K562 (cell line): ENCODE measurements at regions not wholly inside any gene's neighbourhood (a gene's known extent, or its start where the extent isn't known, plus 50 kb on each side); places are given as distances from the start of the nearest gene placed in this dataset.

Source experiments
- ATAC-seq: fragments of 200-7000 bp; cut with Tn5 transposase; 3 replicates; pipeline ENCODE4 v1.9.1; 2020; ENCODE audit warnings: moderate library complexity
- BruUV-seq: library from RNA; stranded (reverse); fragments of 400-500 nt; replicated peaks from 2 replicates; lab custom pipeline; 2021; lab: Mats Ljungman, UMichigan
- CTCF ChIA-PET: fragments of 300-600 bp; formaldehyde crosslinking; extraction: SDS; loops from one replicate; lab custom pipeline; 2021; ENCODE audit warnings: low intra/inter-chr PET ratio; lab: Yijun Ruan, JAX
- POLR2A ChIA-PET: fragments of 300-600, 350-650 bp; sonication (Branson Sonifier 250); formaldehyde crosslinking; extraction: SDS; loops from one replicate; lab custom pipeline; 2021; ENCODE audit warnings: antibody characterized with exemption, inconsistent platforms; lab: Yijun Ruan, JAX
- DNase-seq, 4 experiments: peaks; one replicate each; pipeline versions ENCODE4 v3.0.0 to v3.0.0-alpha.2; 2011 to 2018; ENCODE audit warnings: low spot score in 3 of 4, mixed read lengths in 3 of 4; ENCODE audit errors: extremely low read depth in 1 of 4
- FAIRE-seq: peaks from 2 replicates; lab custom pipeline; 2011; peaks lifted over from hg19 to GRCh38; lab: Jason Lieb, UNC
- H2AFZ ChIP-seq: 2 replicates; pipeline ENCODE4 v1.6.0; 2011; ENCODE audit warnings: low read depth, low read length, control low read depth, inconsistent platforms
- H3K27ac ChIP-seq: fragments of 200-600 bp; 3 replicates; pipeline ENCODE4 v1.8.0; 2011; ENCODE audit warnings: low read depth, mild to moderate bottlenecking, control low read depth, inconsistent platforms, low read length, moderate library complexity, mixed read lengths; ENCODE audit errors: extremely low read depth
- H3K27me3 ChIP-seq, 2 experiments: fragments of 300-600 bp in 1 of 2; 2 replicates in 1 of 2; 3 replicates in 1 of 2; pipeline versions ENCODE4 v1.6.0 to v1.8.0; 2011; ENCODE audit warnings: inconsistent platforms in 2 of 2, low read length in 2 of 2, mild to moderate bottlenecking in 1 of 2, mixed read lengths in 1 of 2, moderate library complexity in 1 of 2; ENCODE audit not compliant: control insufficient read depth in 2 of 2, insufficient read depth in 2 of 2
- H3K36me3 ChIP-seq: fragments of 300-600 bp; 3 replicates; pipeline ENCODE4 v1.8.0; 2011; ENCODE audit warnings: mild to moderate bottlenecking, low read length, inconsistent platforms; ENCODE audit not compliant: control insufficient read depth, insufficient read depth
- H3K4me1 ChIP-seq, 2 experiments: fragments of 200-600 bp in 1 of 2; replicated peaks in 1 of 2; 2 replicates in 1 of 2; 3 replicates in 1 of 2; pipeline versions ENCODE4 v1.5.1 to v1.8.0; 2011; ENCODE audit warnings: inconsistent platforms in 2 of 2, low read length in 2 of 2, mild to moderate bottlenecking in 1 of 2, mixed read lengths in 1 of 2, moderate library complexity in 1 of 2; ENCODE audit not compliant: control insufficient read depth in 2 of 2, insufficient read depth in 2 of 2
- H3K4me2 ChIP-seq: 2 replicates; pipeline ENCODE4 v1.6.1; 2011; ENCODE audit warnings: low read length, control low read depth, inconsistent platforms, mixed read lengths; ENCODE audit not compliant: insufficient read depth
- H3K4me3 ChIP-seq: fragments of 200-600 bp; sonication (generic), shearing (Covaris generic); 2 replicates; pipeline ENCODE4 v1.5.1; 2016; ENCODE audit warnings: control low read depth, inconsistent platforms
- H3K79me2 ChIP-seq: fragments of 200-600 bp; 3 replicates; pipeline ENCODE4 v1.8.0; 2011; ENCODE audit warnings: low read length, inconsistent platforms; ENCODE audit not compliant: control insufficient read depth, insufficient read depth
- H3K9ac ChIP-seq, 2 experiments: 2 replicates each; pipeline versions ENCODE4 v1.6.0 to v1.6.1; 2011; ENCODE audit warnings: low read depth in 2 of 2, low read length in 2 of 2, control low read depth in 1 of 2, inconsistent platforms in 1 of 2, mild to moderate bottlenecking in 1 of 2, mixed read lengths in 1 of 2; ENCODE audit not compliant: insufficient read depth in 1 of 2
- H3K9me1 ChIP-seq: one replicate; pipeline ENCODE4 v1.6.0; 2011; ENCODE audit warnings: inconsistent platforms, mild to moderate bottlenecking, low read length, moderate library complexity; ENCODE audit not compliant: control insufficient read depth, insufficient read depth
- H3K9me3 ChIP-seq: replicated peaks from 2 replicates; pipeline ENCODE4 v1.5.1; 2011; ENCODE audit warnings: low read depth, low read length, inconsistent platforms; ENCODE audit not compliant: control insufficient read depth, insufficient read depth
- H4K20me1 ChIP-seq: replicated peaks from 2 replicates; pipeline ENCODE4 v1.6.1; 2011; ENCODE audit warnings: low read length, inconsistent platforms, mixed read lengths; ENCODE audit not compliant: control insufficient read depth, insufficient read depth
- BRD4 ChIP-seq: fragments of 200-600 bp; sonication (generic); IDR thresholded peaks from 2 replicates; pipeline ENCODE4 v1.6.1; 2017; ENCODE audit warnings: inconsistent platforms
- CHD2 ChIP-seq: IDR thresholded peaks from 2 replicates; pipeline ENCODE4 v1.6.1; 2011; ENCODE audit warnings: low read depth, low read length
- DDX20 ChIP-seq: fragments of 450-650 bp; IDR thresholded peaks from 2 replicates; pipeline ENCODE4 v1.6.1; 2016; ENCODE audit warnings: missing genetic modification characterization, low read depth, mild to moderate bottlenecking, missing compliant biosample characterization, moderate library complexity
- HDAC1 ChIP-seq, 2 experiments: fragments of 450-650 bp; IDR thresholded peaks; 2 replicates each; pipeline ENCODE4 v1.6.1; 2016 to 2017; ENCODE audit warnings: inconsistent platforms in 1 of 2, mild to moderate bottlenecking in 1 of 2, moderate library complexity in 1 of 2
- HEY1 ChIP-seq: fragments of 250-450 bp; sonication (Bioruptor Pico); IDR thresholded peaks from 2 replicates; pipeline ENCODE4 v1.5.0; 2020; ENCODE audit warnings: mild to moderate bottlenecking, moderate library complexity, borderline replicate concordance
- PPARD ChIP-seq: fragments of 250-450 bp; sonication (Bioruptor Pico); IDR thresholded peaks from 2 replicates; pipeline ENCODE4 v1.8.0; 2022; ENCODE audit warnings: inconsistent platforms, mild to moderate bottlenecking, moderate library complexity
- STAT5B ChIP-seq: fragments of 250-450 bp; sonication (Bioruptor Pico); IDR thresholded peaks from 2 replicates; pipeline ENCODE4 v1.8.0; 2021; ENCODE audit warnings: mild to moderate bottlenecking, inconsistent platforms
- TSC22D4 ChIP-seq: fragments of 450-650 bp; IDR thresholded peaks from 2 replicates; pipeline ENCODE4 v1.6.1; 2016; ENCODE audit warnings: missing genetic modification characterization, missing biosample characterization, control low read depth
- ZNF133 ChIP-seq: fragments of 250-450 bp; sonication (Bioruptor Pico); IDR thresholded peaks from 2 replicates; pipeline ENCODE4 v1.4.0; 2020; ENCODE audit warnings: mild to moderate bottlenecking
- ZNF165 ChIP-seq: fragments of 250-450 bp; sonication (Bioruptor Pico); IDR thresholded peaks from 2 replicates; pipeline ENCODE4 v1.4.0; 2020; ENCODE audit warnings: borderline replicate concordance
- ZNF175 ChIP-seq: fragments of 200-800 bp; sonication (Bioruptor generic); IDR thresholded peaks from 2 replicates; pipeline ENCODE4 v1.6.1; 2016; ENCODE audit warnings: low read depth, mild to moderate bottlenecking, missing genetic modification characterization, missing compliant biosample characterization
- ZNF24 ChIP-seq: fragments of 450-650 bp; IDR thresholded peaks from 2 replicates; pipeline ENCODE4 v1.6.1; 2016
- ZNF41 ChIP-seq: fragments of 250-450 bp; sonication (Bioruptor Pico); conservative IDR thresholded peaks from 2 replicates; pipeline ENCODE4 v1.4.0; 2020; ENCODE audit warnings: mild to moderate bottlenecking
- WGBS: fragments of 100-300 bp; shearing (Covaris generic); methylation state at CpG from one replicate; pipeline ENCODE4 v1.1.6; 2016; ENCODE audit warnings: low coverage, mixed read lengths; ENCODE audit not compliant: insufficient coverage; ENCODE audit errors: missing lambda C conversion rate; 5-methylcytosine and 5-hydroxymethylcytosine counted together
- in situ Hi-C: fragments of 300-500 bp; cut with MboI; formaldehyde crosslinking; loops from 4 replicates; pipeline ENCODE4 v1.15.0; 2018; ENCODE audit warnings: inconsistent platforms, mixed read lengths
- intact Hi-C: fragments of 100-400 bp; cut with micrococcal nuclease; formaldehyde crosslinking; loops from 2 replicates; pipeline ENCODE4 v1.14.2; 2022
- TF ChIP-seq, protein P1 (sequence below): fragments of 450-650 bp; formaldehyde crosslinking; IDR thresholded peaks from 2 replicates; pipeline ENCODE4 v1.4.0; 2020; ENCODE audit warnings: mild to moderate bottlenecking, moderate library complexity
- TF ChIP-seq, protein P2 (sequence below): fragments of 450-650 bp; IDR thresholded peaks from 2 replicates; pipeline ENCODE4 v1.6.1; 2017; ENCODE audit warnings: antibody characterized with exemption
- TF ChIP-seq, protein P3 (sequence below): fragments of 150-350 bp; conservative IDR thresholded peaks from 2 replicates; pipeline ENCODE4 v1.6.1; 2014; ENCODE audit warnings: low read length
- TF ChIP-seq, protein P4 (sequence below): fragments of 250-450 bp; sonication (Bioruptor Pico); IDR thresholded peaks from 2 replicates; pipeline ENCODE4 v1.5.0; 2020; ENCODE audit warnings: mild to moderate bottlenecking

DNA sequence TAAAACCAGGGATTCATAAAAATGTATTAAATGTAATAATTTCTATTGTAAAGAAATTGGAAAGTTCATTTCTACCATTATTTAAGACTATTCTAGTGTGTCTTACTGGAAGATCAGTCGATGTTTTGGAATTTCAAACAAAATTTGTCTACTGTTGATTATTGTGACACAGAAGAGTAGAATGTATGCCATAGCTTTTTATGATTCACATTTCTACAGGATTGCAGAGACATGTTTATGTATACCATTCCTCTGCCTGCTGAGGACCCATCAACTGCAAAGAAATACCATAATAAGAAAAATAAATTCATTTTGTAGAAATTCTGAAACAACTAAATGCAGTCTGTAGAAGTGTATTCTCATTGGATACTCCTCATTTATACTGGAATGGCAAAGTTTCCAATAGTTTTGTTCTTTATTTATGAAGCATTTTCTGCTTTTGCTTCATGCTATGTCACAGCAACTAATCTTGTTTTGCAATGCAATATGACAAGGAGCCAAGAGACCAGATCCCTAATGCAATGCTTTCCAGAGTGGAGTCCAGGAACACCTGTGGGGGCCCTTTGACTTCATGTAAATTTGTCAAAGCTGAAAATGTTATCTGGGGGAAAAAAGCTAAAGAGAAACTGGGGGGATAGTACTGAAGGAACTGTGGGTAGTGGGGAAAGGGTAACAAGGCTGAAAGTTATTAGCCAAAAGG is 172.9 kb upstream of the LRIG3 start:
- DNase-seq: no peak
- Histone ChIP-seq H3K9ac (no peak overlapping the region), H3K9me3 (no peaks in the 10 kb centered on the region), H3K36me3 (no peaks in the 10 kb centered on the region), H3K79me2 (no peaks in the 10 kb centered on the region), H4K20me1 (no peaks in the 10 kb centered on the region), H3K4me3 (no peak overlapping the region), H3K27ac (no peak overlapping the region), H3K9me1 (no peaks in the 10 kb centered on the region), H2AFZ (no peak overlapping the region), H3K4me1 (no peaks in the 10 kb centered on the region), H3K27me3 (no peaks in the 10 kb centered on the region), H3K4me2 (no peak overlapping the region)
- 0% methylated on average over 1 of the region's 1 CpG for WGBS
- no peak for ATAC-seq
- POLR2A ChIA-PET: interaction anchor here (1.2 kb wide), 1 partner anchor 8 kb away, joined by 5 read pairs; no protein-coding TSS in a partner anchor
- CTCF ChIA-PET: no interaction called here
- BruUV-seq: no TSS peak
- intact Hi-C loops: no loop called here
- in situ Hi-C loops: no loop called here
- no peak for FAIRE-seq
- TF ChIP-seq ZNF24: no peak
- no peak for TF ChIP-seq ZNF165 (CRISPR knock-in tag)
- TF ChIP-seq ZNF133 (CRISPR knock-in tag): no peak
- TF ChIP-seq ZNF175 (CRISPR knock-in tag): no peak
- TF ChIP-seq, protein P1, sequence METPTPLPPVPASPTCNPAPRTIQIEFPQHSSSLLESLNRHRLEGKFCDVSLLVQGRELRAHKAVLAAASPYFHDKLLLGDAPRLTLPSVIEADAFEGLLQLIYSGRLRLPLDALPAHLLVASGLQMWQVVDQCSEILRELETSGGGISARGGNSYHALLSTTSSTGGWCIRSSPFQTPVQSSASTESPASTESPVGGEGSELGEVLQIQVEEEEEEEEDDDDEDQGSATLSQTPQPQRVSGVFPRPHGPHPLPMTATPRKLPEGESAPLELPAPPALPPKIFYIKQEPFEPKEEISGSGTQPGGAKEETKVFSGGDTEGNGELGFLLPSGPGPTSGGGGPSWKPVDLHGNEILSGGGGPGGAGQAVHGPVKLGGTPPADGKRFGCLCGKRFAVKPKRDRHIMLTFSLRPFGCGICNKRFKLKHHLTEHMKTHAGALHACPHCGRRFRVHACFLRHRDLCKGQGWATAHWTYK (CRISPR knock-in tag): no peak
- no peak for TF ChIP-seq BRD4
- TF ChIP-seq, protein P2, sequence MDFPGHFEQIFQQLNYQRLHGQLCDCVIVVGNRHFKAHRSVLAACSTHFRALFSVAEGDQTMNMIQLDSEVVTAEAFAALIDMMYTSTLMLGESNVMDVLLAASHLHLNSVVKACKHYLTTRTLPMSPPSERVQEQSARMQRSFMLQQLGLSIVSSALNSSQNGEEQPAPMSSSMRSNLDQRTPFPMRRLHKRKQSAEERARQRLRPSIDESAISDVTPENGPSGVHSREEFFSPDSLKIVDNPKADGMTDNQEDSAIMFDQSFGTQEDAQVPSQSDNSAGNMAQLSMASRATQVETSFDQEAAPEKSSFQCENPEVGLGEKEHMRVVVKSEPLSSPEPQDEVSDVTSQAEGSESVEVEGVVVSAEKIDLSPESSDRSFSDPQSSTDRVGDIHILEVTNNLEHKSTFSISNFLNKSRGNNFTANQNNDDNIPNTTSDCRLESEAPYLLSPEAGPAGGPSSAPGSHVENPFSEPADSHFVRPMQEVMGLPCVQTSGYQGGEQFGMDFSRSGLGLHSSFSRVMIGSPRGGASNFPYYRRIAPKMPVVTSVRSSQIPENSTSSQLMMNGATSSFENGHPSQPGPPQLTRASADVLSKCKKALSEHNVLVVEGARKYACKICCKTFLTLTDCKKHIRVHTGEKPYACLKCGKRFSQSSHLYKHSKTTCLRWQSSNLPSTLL: no peak
- TF ChIP-seq, protein P3, sequence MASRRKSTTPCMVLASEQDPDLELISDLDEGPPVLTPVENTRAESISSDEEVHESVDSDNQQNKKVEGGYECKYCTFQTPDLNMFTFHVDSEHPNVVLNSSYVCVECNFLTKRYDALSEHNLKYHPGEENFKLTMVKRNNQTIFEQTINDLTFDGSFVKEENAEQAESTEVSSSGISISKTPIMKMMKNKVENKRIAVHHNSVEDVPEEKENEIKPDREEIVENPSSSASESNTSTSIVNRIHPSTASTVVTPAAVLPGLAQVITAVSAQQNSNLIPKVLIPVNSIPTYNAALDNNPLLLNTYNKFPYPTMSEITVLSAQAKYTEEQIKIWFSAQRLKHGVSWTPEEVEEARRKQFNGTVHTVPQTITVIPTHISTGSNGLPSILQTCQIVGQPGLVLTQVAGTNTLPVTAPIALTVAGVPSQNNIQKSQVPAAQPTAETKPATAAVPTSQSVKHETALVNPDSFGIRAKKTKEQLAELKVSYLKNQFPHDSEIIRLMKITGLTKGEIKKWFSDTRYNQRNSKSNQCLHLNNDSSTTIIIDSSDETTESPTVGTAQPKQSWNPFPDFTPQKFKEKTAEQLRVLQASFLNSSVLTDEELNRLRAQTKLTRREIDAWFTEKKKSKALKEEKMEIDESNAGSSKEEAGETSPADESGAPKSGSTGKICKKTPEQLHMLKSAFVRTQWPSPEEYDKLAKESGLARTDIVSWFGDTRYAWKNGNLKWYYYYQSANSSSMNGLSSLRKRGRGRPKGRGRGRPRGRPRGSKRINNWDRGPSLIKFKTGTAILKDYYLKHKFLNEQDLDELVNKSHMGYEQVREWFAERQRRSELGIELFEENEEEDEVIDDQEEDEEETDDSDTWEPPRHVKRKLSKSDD: no peak
- TF ChIP-seq ZNF41: no peak
- TF ChIP-seq STAT5B (CRISPR knock-in tag): no peak
- TF ChIP-seq HDAC1 (IDR thresholded peaks at IDR 0.05): no peak
- TF ChIP-seq PPARD: no peak
- TF ChIP-seq HEY1 (CRISPR knock-in tag): no peak
- no peak for TF ChIP-seq DDX20 (tag)
- TF ChIP-seq, protein P4, sequence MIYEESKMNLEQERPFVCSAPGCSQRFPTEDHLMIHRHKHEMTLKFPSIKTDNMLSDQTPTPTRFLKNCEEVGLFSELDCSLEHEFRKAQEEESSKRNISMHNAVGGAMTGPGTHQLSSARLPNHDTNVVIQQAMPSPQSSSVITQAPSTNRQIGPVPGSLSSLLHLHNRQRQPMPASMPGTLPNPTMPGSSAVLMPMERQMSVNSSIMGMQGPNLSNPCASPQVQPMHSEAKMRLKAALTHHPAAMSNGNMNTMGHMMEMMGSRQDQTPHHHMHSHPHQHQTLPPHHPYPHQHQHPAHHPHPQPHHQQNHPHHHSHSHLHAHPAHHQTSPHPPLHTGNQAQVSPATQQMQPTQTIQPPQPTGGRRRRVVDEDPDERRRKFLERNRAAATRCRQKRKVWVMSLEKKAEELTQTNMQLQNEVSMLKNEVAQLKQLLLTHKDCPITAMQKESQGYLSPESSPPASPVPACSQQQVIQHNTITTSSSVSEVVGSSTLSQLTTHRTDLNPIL (CRISPR knock-in tag): no peak
- TF ChIP-seq TSC22D4 (tag): no peak
- TF ChIP-seq CHD2: no peak
